RWPE2 (cell line): ENCODE measurements at regions not wholly inside any gene's neighbourhood (a gene's known extent, or its start where the extent isn't known, plus 50 kb on each side); places are given as distances from the start of the nearest gene placed in this dataset.

Source experiments
- ATAC-seq: fragments of 200-7000 bp; cut with Tn5 transposase; 3 replicates; pipeline ENCODE4 v1.9.1; 2021; ENCODE audit warnings: low read depth
- DNase-seq: peaks from one replicate; pipeline ENCODE4 v3.0.0-alpha.2; 2020; ENCODE audit warnings: low spot score
- H3K27ac ChIP-seq: fragments of 450-650 bp; 2 replicates; pipeline ENCODE4 v1.5.1; 2017; ENCODE audit warnings: mild to moderate bottlenecking; ENCODE audit not compliant: poor library complexity, severe bottlenecking
- H3K27me3 ChIP-seq: fragments of 250-450 bp; sonication (Bioruptor Pico); 2 replicates; pipeline ENCODE4 v1.5.1; 2021; ENCODE audit warnings: mild to moderate bottlenecking, moderate library complexity; ENCODE audit not compliant: insufficient read depth, poor library complexity, severe bottlenecking
- H3K36me3 ChIP-seq: fragments of 250-450 bp; sonication (Bioruptor Pico); 2 replicates; pipeline ENCODE4 v1.5.1; 2020; ENCODE audit warnings: low read depth, mild to moderate bottlenecking, moderate library complexity
- H3K4me1 ChIP-seq: fragments of 250-450 bp; sonication (Bioruptor Pico); 2 replicates; pipeline ENCODE4 v1.5.1; 2021; ENCODE audit warnings: mild to moderate bottlenecking, moderate library complexity; ENCODE audit not compliant: insufficient read depth, poor library complexity, severe bottlenecking
- H3K4me3 ChIP-seq: fragments of 250-450 bp; sonication (Bioruptor Pico); 2 replicates; pipeline ENCODE4 v1.5.1; 2021; ENCODE audit warnings: mild to moderate bottlenecking, moderate library complexity; ENCODE audit not compliant: severe bottlenecking
- H3K9me3 ChIP-seq: fragments of 250-450 bp; sonication (Bioruptor Pico); 2 replicates; pipeline ENCODE4 v1.5.1; 2021; ENCODE audit warnings: mild to moderate bottlenecking, moderate library complexity; ENCODE audit not compliant: severe bottlenecking
- CTCF ChIP-seq: fragments of 450-650 bp; IDR thresholded peaks from one replicate; pipeline ENCODE4 v1.5.1; 2017; ENCODE audit warnings: mild to moderate bottlenecking, moderate library complexity; ENCODE audit not compliant: poor library complexity, severe bottlenecking

GRCh38 chr2:20521682-20522189, 74.9 kb downstream of the RHOB start:
- Histone ChIP-seq H3K4me1 (peaks cover 10% of the 10 kb centered on the region), H3K27me3 (no peaks in the 10 kb centered on the region), H3K27ac (no peak overlapping the region), H3K9me3 (no peaks in the 10 kb centered on the region), H3K36me3 (no peaks in the 10 kb centered on the region), H3K4me3 (no peak overlapping the region)
- peak; percentile 19 for DNase-seq
- no peak for TF ChIP-seq CTCF
- ATAC-seq = no peak

- no peak for ATAC-seq
- H3K27me3 ChIP-seq = no peaks in the 10 kb centered on the region
- H3K9me3 ChIP-seq = no peaks in the 10 kb centered on the region
- no peak overlapping the region for H3K4me3 ChIP-seq
- peak; percentile 29 for DNase-seq
- TF ChIP-seq CTCF = no peak
- peaks cover 10% of the 10 kb centered on the region for H3K4me1 ChIP-seq
- H3K36me3 ChIP-seq = no peaks in the 10 kb centered on the region
- no peak overlapping the region for H3K27ac ChIP-seq
Measured at GRCh38 chr2:20523073-20523798, 76.4 kb downstream of the RHOB start.

- no peak for ATAC-seq
- no peaks in the 10 kb centered on the region for H3K36me3 ChIP-seq
- H3K4me3 ChIP-seq = no peak overlapping the region
- no peaks in the 10 kb centered on the region for H3K9me3 ChIP-seq
- no peak for TF ChIP-seq CTCF
- H3K27me3 ChIP-seq = no peaks in the 10 kb centered on the region
- H3K27ac ChIP-seq = no peak overlapping the region
- peak; percentile 19 for DNase-seq
- peaks cover 10% of the 10 kb centered on the region for H3K4me1 ChIP-seq
Measured at GRCh38 chr2:20523799-20524187, 76.9 kb downstream of the RHOB start.

GRCh38 chr2:20524412-20525040, 77.7 kb downstream of the RHOB start:
- H3K4me3 ChIP-seq = no peak overlapping the region
- H3K36me3 ChIP-seq = no peaks in the 10 kb centered on the region
- ATAC-seq (no peak), DNase-seq (peak; percentile 23)
- H3K9me3 ChIP-seq = no peaks in the 10 kb centered on the region
- H3K27ac ChIP-seq = no peak overlapping the region
- no peak for TF ChIP-seq CTCF
- peaks cover 10% of the 10 kb centered on the region for H3K4me1 ChIP-seq
- no peaks in the 10 kb centered on the region for H3K27me3 ChIP-seq
